Head of caudate nucleus (tissue), 42 donors: ENCODE measurements at regions not wholly inside any gene's neighbourhood (a gene's known extent, or its start where the extent isn't known, plus 50 kb on each side); places are given as distances from the start of the nearest gene placed in this dataset.

Experiments used
- DNase-seq, 42 donors: peaks; one replicate each; pipeline versions ENCODE4 v3.0.0 to v3.0.0-alpha.2; 2020 to 2021; ENCODE audit warnings: mixed read lengths in 7 of 42
- intact Hi-C: fragments of 100-400 bp; cut with DNase I; formaldehyde crosslinking; loops from one replicate; pipeline ENCODE4 v1.15.0; 2022

- intact Hi-C loops, result no loop called here
Observed at GRCh38 chr10:8752146-8752843, 697.8 kb downstream of the GATA3 start.

GRCh38 chr10:8758029-8758428, 703.5 kb downstream of the GATA3 start:
- no peak for DNase-seq
- intact Hi-C loops, result no loop called here

More at GRCh38 chr10:8752146-8752843, 697.8 kb downstream of the GATA3 start:
- DNase-seq, result peak in 36 of 42 donors; percentile 10 to 85 (median 46)

GRCh38 chr10:8766899-8767298, 712.4 kb downstream of the GATA3 start:
- DNase-seq, result no peak
- intact Hi-C loops, result no loop called here

- intact Hi-C loops, result no loop called here
- no peak for DNase-seq
Observed at GRCh38 chr10:8767591-8767990, 713.1 kb downstream of the GATA3 start.

GRCh38 chr10:8768341-8768740, 713.9 kb downstream of the GATA3 start:
- intact Hi-C loops, result no loop called here
- DNase-seq, result no peak

GRCh38 chr10:8768852-8769251, 714.4 kb downstream of the GATA3 start:
- DNase-seq, result no peak
- intact Hi-C loops, result no loop called here

- intact Hi-C loops, result no loop called here
- DNase-seq, result no peak
Observed at GRCh38 chr10:8776926-8777622, 722.6 kb downstream of the GATA3 start.

- intact Hi-C loops, result no loop called here
- no peak for DNase-seq
Observed at GRCh38 chr10:8778713-8779112, 724.2 kb downstream of the GATA3 start.

GRCh38 chr10:8787649-8788048, 733.2 kb downstream of the GATA3 start:
- no peak for DNase-seq
- intact Hi-C loops, result no loop called here

GRCh38 chr10:8790390-8790789, 735.9 kb downstream of the GATA3 start:
- intact Hi-C loops, result no loop called here
- no peak for DNase-seq

GRCh38 chr10:8794860-8795259, 740.4 kb downstream of the GATA3 start:
- DNase-seq, result no peak
- intact Hi-C loops, result no loop called here

- no peak for DNase-seq
- intact Hi-C loops, result no loop called here
Observed at GRCh38 chr10:8800426-8800825, 745.9 kb downstream of the GATA3 start.

- DNase-seq, result no peak
- intact Hi-C loops, result no loop called here
Observed at GRCh38 chr10:8803992-8804391, 749.5 kb downstream of the GATA3 start.

GRCh38 chr10:8810677-8811076, 756.2 kb downstream of the GATA3 start:
- no peak for DNase-seq
- intact Hi-C loops, result no loop called here

GRCh38 chr10:8811201-8811600, 756.7 kb downstream of the GATA3 start:
- intact Hi-C loops, result no loop called here
- no peak for DNase-seq

- intact Hi-C loops, result no loop called here
- no peak for DNase-seq
Observed at GRCh38 chr10:8815969-8816368, 761.5 kb downstream of the GATA3 start.

- DNase-seq, result no peak
- intact Hi-C loops, result no loop called here
Observed at GRCh38 chr10:8817299-8817698, 762.8 kb downstream of the GATA3 start.

GRCh38 chr10:8825611-8826010, 771.1 kb downstream of the GATA3 start:
- intact Hi-C loops, result no loop called here
- no peak for DNase-seq

- DNase-seq, result no peak
- intact Hi-C loops, result no loop called here
Observed at GRCh38 chr10:8829592-8829991, 775.1 kb downstream of the GATA3 start.

GRCh38 chr10:8830048-8830447, 775.6 kb downstream of the GATA3 start:
- intact Hi-C loops, result no loop called here
- no peak for DNase-seq

GRCh38 chr10:8830876-8831275, 776.4 kb downstream of the GATA3 start:
- no peak for DNase-seq
- intact Hi-C loops, result no loop called here
